H9 (cell line): ENCODE measurements at regions not wholly inside any gene's neighbourhood (a gene's known extent, or its start where the extent isn't known, plus 50 kb on each side); places are given as distances from the start of the nearest gene placed in this dataset.

ENCODE experiments used
- DNase-seq: peaks from one replicate; pipeline ENCODE4 v3.0.0-alpha.2; 2017
- H2AFZ ChIP-seq: one replicate; pipeline ENCODE4 v1.6.1; 2013; ENCODE audit warnings: mild to moderate bottlenecking, low read length, control low read depth, moderate library complexity
- H2AK5ac ChIP-seq: 2 replicates; pipeline ENCODE4 v1.6.1; 2013; ENCODE audit warnings: low read length, control low read depth, mixed read lengths; ENCODE audit not compliant: insufficient read length
- H2BK120ac ChIP-seq: one replicate; pipeline ENCODE4 v1.6.1; 2013; ENCODE audit warnings: low read depth, mild to moderate bottlenecking, low read length, control low read depth, inconsistent platforms; ENCODE audit not compliant: poor library complexity, severe bottlenecking
- H2BK12ac ChIP-seq: 2 replicates; pipeline ENCODE4 v1.6.1; 2013; ENCODE audit warnings: low read length, control low read depth, mixed read lengths, low read depth; ENCODE audit not compliant: insufficient read length
- H2BK15ac ChIP-seq: 2 replicates; pipeline ENCODE4 v1.6.1; 2013; ENCODE audit warnings: low read depth, low read length, control low read depth
- H2BK20ac ChIP-seq: one replicate; pipeline ENCODE4 v1.6.1; 2013; ENCODE audit warnings: low read depth, mild to moderate bottlenecking, low read length, control low read depth, inconsistent platforms; ENCODE audit not compliant: poor library complexity, severe bottlenecking
- H2BK5ac ChIP-seq: 2 replicates; pipeline ENCODE4 v1.6.1; 2013; ENCODE audit warnings: low read length, control low read depth, mixed read lengths; ENCODE audit not compliant: insufficient read length
- H3K14ac ChIP-seq: 2 replicates; pipeline ENCODE4 v1.6.1; 2013; ENCODE audit warnings: low read length, control low read depth; ENCODE audit not compliant: insufficient read depth
- H3K18ac ChIP-seq: 2 replicates; pipeline ENCODE4 v1.6.1; 2013; ENCODE audit warnings: low read depth, mild to moderate bottlenecking, mixed read lengths, low read length, control low read depth; ENCODE audit not compliant: insufficient read length
- H3K23ac ChIP-seq: 2 replicates; pipeline ENCODE4 v1.6.1; 2013; ENCODE audit warnings: low read length, control low read depth, mixed read lengths, low read depth; ENCODE audit not compliant: insufficient read length
- H3K23me2 ChIP-seq: 2 replicates; pipeline ENCODE4 v1.6.1; 2013; ENCODE audit warnings: low read depth, mild to moderate bottlenecking, mixed read lengths, low read length, control low read depth; ENCODE audit not compliant: insufficient read length, poor library complexity, severe bottlenecking
- H3K27ac ChIP-seq: 2 replicates; pipeline ENCODE4 v1.5.1; 2013; ENCODE audit warnings: low read length, control low read depth, mixed read lengths, low read depth; ENCODE audit not compliant: insufficient read length
- H3K27me3 ChIP-seq: 2 replicates; pipeline ENCODE4 v1.6.1; 2013; ENCODE audit warnings: low read length, control low read depth, inconsistent platforms; ENCODE audit not compliant: insufficient read depth
- H3K4ac ChIP-seq: 2 replicates; pipeline ENCODE4 v1.6.1; 2013; ENCODE audit warnings: low read depth, mild to moderate bottlenecking, control low read depth, inconsistent platforms, low read length, moderate library complexity
- H3K4me1 ChIP-seq: 2 replicates; pipeline ENCODE4 v1.6.1; 2013; ENCODE audit warnings: low read length, control low read depth, inconsistent platforms; ENCODE audit not compliant: insufficient read depth
- H3K4me2 ChIP-seq: 2 replicates; pipeline ENCODE4 v1.6.1; 2013; ENCODE audit warnings: low read length, control low read depth, mixed read lengths; ENCODE audit not compliant: insufficient read length, insufficient read depth
- H3K56ac ChIP-seq: 2 replicates; pipeline ENCODE4 v1.6.1; 2013; ENCODE audit warnings: low read depth, mild to moderate bottlenecking, mixed read lengths, low read length, control low read depth; ENCODE audit not compliant: insufficient read length
- H3K79me1 ChIP-seq: 2 replicates; pipeline ENCODE4 v1.6.1; 2013; ENCODE audit warnings: low read depth, mild to moderate bottlenecking, moderate library complexity, low read length, control low read depth, inconsistent platforms; ENCODE audit not compliant: insufficient read depth, poor library complexity, severe bottlenecking
- H3K79me2 ChIP-seq: 2 replicates; pipeline ENCODE4 v1.6.1; 2013; ENCODE audit warnings: low read length, control low read depth, inconsistent platforms; ENCODE audit not compliant: insufficient read depth
- H3K9ac ChIP-seq: 2 replicates; pipeline ENCODE4 v1.6.1; 2013; ENCODE audit warnings: low read length, control low read depth, mixed read lengths; ENCODE audit not compliant: insufficient read length; ENCODE audit errors: extremely low read depth
- H3K9me3 ChIP-seq: one replicate; pipeline ENCODE4 v1.6.1; 2013; ENCODE audit warnings: low read depth, low read length, inconsistent platforms; ENCODE audit not compliant: control insufficient read depth
- H3T11ph ChIP-seq: one replicate; pipeline ENCODE4 v1.6.1; 2013; ENCODE audit warnings: mild to moderate bottlenecking, low read length, control low read depth, inconsistent platforms
- H4K20me1 ChIP-seq: one replicate; pipeline ENCODE4 v1.6.1; 2013; ENCODE audit not compliant: control insufficient read depth, insufficient read length, insufficient read depth
- H4K5ac ChIP-seq: 2 replicates; pipeline ENCODE4 v1.6.1; 2013; ENCODE audit warnings: low read depth, mild to moderate bottlenecking, mixed read lengths, low read length, control low read depth; ENCODE audit not compliant: insufficient read length
- H4K8ac ChIP-seq: replicated peaks from 2 replicates; pipeline ENCODE4 v1.6.1; 2013; ENCODE audit warnings: low read length, control low read depth, mixed read lengths, low read depth; ENCODE audit not compliant: insufficient read length
- H4K91ac ChIP-seq: 2 replicates; pipeline ENCODE4 v1.6.1; 2013; ENCODE audit warnings: low read depth, mild to moderate bottlenecking, moderate library complexity, mixed read lengths, low read length, control low read depth; ENCODE audit not compliant: insufficient read length
- H3K27ac Mint-ChIP-seq, 3 experiments: 2 replicates in 2 of 3; 3 replicates in 1 of 3; pipeline ENCODE4 v1.8.0; 2020 to 2021; ENCODE audit warnings: mixed read lengths in 3 of 3, mild to moderate bottlenecking in 1 of 3, moderate library complexity in 1 of 3
- H3K27me3 Mint-ChIP-seq: 2 replicates; pipeline ENCODE4 v1.8.0; 2021; ENCODE audit warnings: low read depth, mild to moderate bottlenecking, moderate library complexity, mixed read lengths
- H3K36me3 Mint-ChIP-seq, 3 experiments: 2 replicates in 2 of 3; 3 replicates in 1 of 3; pipeline ENCODE4 v1.8.0; 2020 to 2021; ENCODE audit warnings: low read depth in 3 of 3, mixed read lengths in 3 of 3; ENCODE audit not compliant: insufficient read depth in 1 of 3
- H3K4me1 Mint-ChIP-seq, 2 experiments: 2 replicates each; pipeline ENCODE4 v1.8.0; 2020; ENCODE audit warnings: mixed read lengths in 2 of 2
- H3K4me3 Mint-ChIP-seq, 2 experiments: 2 replicates in 1 of 2; 3 replicates in 1 of 2; pipeline ENCODE4 v1.8.0; 2020 to 2021; ENCODE audit warnings: mild to moderate bottlenecking in 2 of 2, mixed read lengths in 2 of 2, moderate library complexity in 1 of 2
- H3K9me3 Mint-ChIP-seq, 2 experiments: 2 replicates in 1 of 2; 3 replicates in 1 of 2; pipeline ENCODE4 v1.8.0; 2020; ENCODE audit warnings: mild to moderate bottlenecking in 2 of 2, mixed read lengths in 2 of 2, moderate library complexity in 1 of 2
- CTCF ChIP-seq: fragments of 200-600 bp; sonication (generic); conservative IDR thresholded peaks from 3 replicates; pipeline ENCODE4 v1.8.0; 2021; ENCODE audit warnings: antibody characterized with exemption, mild to moderate bottlenecking
- WGBS: extraction: QIAGEN DNeasy Blood & Tissue Kit; methylation state at CpG from one replicate; pipeline ENCODE4 v1.1.7; 2013; ENCODE audit warnings: missing lambda C conversion rate, low lambda C conversion rate, mixed read lengths; ENCODE audit not compliant: insufficient read length; ENCODE audit errors: extremely low coverage; 5-methylcytosine and 5-hydroxymethylcytosine counted together

GRCh38 chr11:86874304-86875056 lies 74.1 kb downstream of the PRSS23 start:
- no peak overlapping the region for H3K4ac ChIP-seq
- no peaks in the 10 kb centered on the region for H3K23me2 ChIP-seq
- H2BK120ac ChIP-seq = no peak overlapping the region
- no peak overlapping the region for H3K14ac ChIP-seq
- H4K8ac ChIP-seq = no peak overlapping the region
- no peaks in the 10 kb centered on the region for H3K79me1 ChIP-seq
- H2AK5ac ChIP-seq = no peak overlapping the region
- no peaks in the 10 kb centered on the region for H4K20me1 ChIP-seq
- H3K9me3 ChIP-seq = no peaks in the 10 kb centered on the region
- no peak overlapping the region for H3K18ac ChIP-seq
- no peak overlapping the region for H3T11ph ChIP-seq
- no peaks in the 10 kb centered on the region for H3K79me2 ChIP-seq
- H2AFZ ChIP-seq = no peak overlapping the region
- no peak overlapping the region for H3K27ac Mint-ChIP-seq
- TF ChIP-seq CTCF = no peak
- no peak overlapping the region for H2BK5ac ChIP-seq
- no peak overlapping the region for H3K56ac ChIP-seq
- peaks cover 1% of the 10 kb centered on the region; the same call in 1 of the 2 replicates for H3K27me3 Mint-ChIP-seq
- peaks cover 0 to 10% (median 2%) of the 10 kb centered on the region in 3 experiments; a peak in 3 of 7 replicates for H3K36me3 Mint-ChIP-seq
- H3K4me1 ChIP-seq = peaks cover 3% of the 10 kb centered on the region; the same call in 1 of the 2 replicates
- H4K91ac ChIP-seq = no peak overlapping the region
- H3K9ac ChIP-seq = no peak overlapping the region
- H3K27me3 ChIP-seq = no peaks in the 10 kb centered on the region
- no peak overlapping the region for H3K23ac ChIP-seq
- peaks cover 8 to 10% of the 10 kb centered on the region in 2 experiments for H3K4me1 Mint-ChIP-seq
- no peak overlapping the region for H4K5ac ChIP-seq
- no peak for DNase-seq
- H3K4me2 ChIP-seq = no peak overlapping the region
- no CpG with 5 or more reads among the region's 6 CpGs for WGBS
- no peak overlapping the region for H2BK20ac ChIP-seq
- no peak overlapping the region for H3K27ac ChIP-seq
- no peak overlapping the region for H2BK12ac ChIP-seq
- no peak overlapping the region for H3K4me3 Mint-ChIP-seq
- H3K9me3 Mint-ChIP-seq = peaks cover 8 to 12% of the 10 kb centered on the region in 2 experiments; a peak in 2 of 5 replicates
- H2BK15ac ChIP-seq = no peak overlapping the region
